MM.1S (cell line): ENCODE measurements at regions not wholly inside any gene's neighbourhood (a gene's known extent, or its start where the extent isn't known, plus 50 kb on each side); places are given as distances from the start of the nearest gene placed in this dataset.

Experiments
- DNase-seq: peaks from one replicate; pipeline ENCODE4 v3.0.0-alpha.2; 2015
- H2AFZ ChIP-seq: fragments of 300-600 bp; sonication (generic); 2 replicates; pipeline ENCODE4 v1.6.0; 2016; ENCODE audit warnings: antibody characterized with exemption, low read length
- H3F3A ChIP-seq: fragments of 300-600 bp; sonication (generic); 2 replicates; pipeline ENCODE4 v1.6.1; 2016; ENCODE audit warnings: mild to moderate bottlenecking, antibody characterized with exemption, low read length, moderate library complexity, mixed read lengths; ENCODE audit not compliant: insufficient read depth
- H3K27ac ChIP-seq: fragments of 300-600 bp; sonication (generic); 2 replicates; pipeline ENCODE4 v1.5.1; 2016; ENCODE audit warnings: mild to moderate bottlenecking, low read length
- H3K27me3 ChIP-seq: fragments of 300-600 bp; sonication (generic); replicated peaks from 2 replicates; pipeline ENCODE4 v1.6.0; 2016; ENCODE audit warnings: low read length; ENCODE audit not compliant: insufficient read depth
- H3K36me3 ChIP-seq: fragments of 300-600 bp; sonication (generic); replicated peaks from 2 replicates; pipeline ENCODE4 v1.6.1; 2016; ENCODE audit warnings: mild to moderate bottlenecking, low read length, mixed read lengths; ENCODE audit not compliant: insufficient read depth
- H3K4me1 ChIP-seq: fragments of 300-600 bp; sonication (generic); 2 replicates; pipeline ENCODE4 v1.6.1; 2016; ENCODE audit warnings: low read length, mixed read lengths
- H3K4me2 ChIP-seq: fragments of 300-600 bp; sonication (generic); 2 replicates; pipeline ENCODE4 v1.6.0; 2016; ENCODE audit warnings: low read depth, low read length
- H3K4me3 ChIP-seq: fragments of 300-600 bp; sonication (generic); 2 replicates; pipeline ENCODE4 v1.5.1; 2016; ENCODE audit warnings: low read length, mixed read lengths
- H3K79me2 ChIP-seq: fragments of 300-600 bp; sonication (generic); 2 replicates; pipeline ENCODE4 v1.6.1; 2016; ENCODE audit warnings: mixed run types, low read length, mixed read lengths
- H3K9ac ChIP-seq: fragments of 300-600 bp; sonication (generic); 2 replicates; pipeline ENCODE4 v1.6.1; 2016; ENCODE audit warnings: low read length, mixed read lengths
- H3K9me2 ChIP-seq: fragments of 300-600 bp; sonication (generic); replicated peaks from 2 replicates; pipeline ENCODE4 v1.6.1; 2016; ENCODE audit warnings: mild to moderate bottlenecking, low read length, mixed read lengths; ENCODE audit not compliant: insufficient read depth
- H3K9me3 ChIP-seq: fragments of 300-600 bp; sonication (generic); replicated peaks from 2 replicates; pipeline ENCODE4 v1.6.1; 2016; ENCODE audit warnings: mild to moderate bottlenecking, low read length, mixed read lengths; ENCODE audit not compliant: insufficient read depth
- H4K20me1 ChIP-seq: fragments of 300-600 bp; sonication (generic); 2 replicates; pipeline ENCODE4 v1.6.1; 2016; ENCODE audit warnings: mild to moderate bottlenecking, low read length, moderate library complexity, mixed read lengths; ENCODE audit not compliant: insufficient read depth
- EZH2 ChIP-seq: fragments of 300-600 bp; sonication (generic); optimal IDR thresholded peaks from 2 replicates; pipeline ENCODE3; 2017; ENCODE audit warnings: low read depth, mild to moderate bottlenecking, antibody characterized with exemption, low read length, mixed read lengths
- EZH2phosphoT487 ChIP-seq: fragments of 300-600 bp; sonication (generic); IDR thresholded peaks from 2 replicates; pipeline ENCODE4 v1.6.1; 2018; ENCODE audit warnings: antibody characterized with exemption, low read length
- TF ChIP-seq, protein P1 (sequence below): fragments of 300-600 bp; sonication (generic); IDR thresholded peaks from 2 replicates; pipeline ENCODE4 v1.5.1; 2016; ENCODE audit warnings: antibody characterized with exemption, low read length, mixed read lengths

DNA sequence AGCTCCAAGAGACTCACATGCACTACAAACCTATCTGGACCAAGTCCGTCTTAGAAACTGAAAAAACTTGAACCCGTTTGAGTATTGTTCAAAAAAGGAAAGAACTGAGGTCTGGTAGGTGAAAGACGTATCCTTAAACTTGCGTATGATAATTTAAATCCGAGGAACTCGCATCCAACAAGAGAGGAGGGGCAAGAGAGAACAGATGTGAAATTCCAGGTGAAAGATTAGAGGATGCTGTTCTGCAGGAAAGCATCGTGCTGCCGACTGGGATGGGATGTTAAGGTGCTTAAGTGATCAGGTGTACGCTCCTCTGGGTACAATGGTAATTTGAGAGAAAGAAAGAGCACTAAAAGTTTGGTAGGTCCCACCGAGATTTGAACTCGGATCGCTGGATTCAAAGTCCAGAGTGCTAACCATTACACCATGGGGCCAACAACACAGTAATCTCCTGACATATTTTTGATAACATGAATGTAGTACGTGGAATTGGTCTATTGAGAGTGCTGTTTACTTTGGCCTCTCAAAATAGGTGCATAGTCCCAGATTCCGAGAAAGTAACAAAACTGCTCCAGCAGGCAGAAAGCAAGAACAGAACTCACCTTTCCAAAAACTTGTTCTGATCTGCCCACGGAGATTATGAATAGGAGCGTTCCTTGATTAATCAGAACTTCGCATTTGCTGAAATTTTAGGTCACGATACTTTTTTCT is 53.5 kb upstream of the BTN3A2 start:
- TF ChIP-seq EZH2phosphoT487 = no peak
- TF ChIP-seq, protein P1, sequence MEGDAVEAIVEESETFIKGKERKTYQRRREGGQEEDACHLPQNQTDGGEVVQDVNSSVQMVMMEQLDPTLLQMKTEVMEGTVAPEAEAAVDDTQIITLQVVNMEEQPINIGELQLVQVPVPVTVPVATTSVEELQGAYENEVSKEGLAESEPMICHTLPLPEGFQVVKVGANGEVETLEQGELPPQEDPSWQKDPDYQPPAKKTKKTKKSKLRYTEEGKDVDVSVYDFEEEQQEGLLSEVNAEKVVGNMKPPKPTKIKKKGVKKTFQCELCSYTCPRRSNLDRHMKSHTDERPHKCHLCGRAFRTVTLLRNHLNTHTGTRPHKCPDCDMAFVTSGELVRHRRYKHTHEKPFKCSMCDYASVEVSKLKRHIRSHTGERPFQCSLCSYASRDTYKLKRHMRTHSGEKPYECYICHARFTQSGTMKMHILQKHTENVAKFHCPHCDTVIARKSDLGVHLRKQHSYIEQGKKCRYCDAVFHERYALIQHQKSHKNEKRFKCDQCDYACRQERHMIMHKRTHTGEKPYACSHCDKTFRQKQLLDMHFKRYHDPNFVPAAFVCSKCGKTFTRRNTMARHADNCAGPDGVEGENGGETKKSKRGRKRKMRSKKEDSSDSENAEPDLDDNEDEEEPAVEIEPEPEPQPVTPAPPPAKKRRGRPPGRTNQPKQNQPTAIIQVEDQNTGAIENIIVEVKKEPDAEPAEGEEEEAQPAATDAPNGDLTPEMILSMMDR = peak; percentile 29
- Histone ChIP-seq H3F3A (peaks cover 27% of the 10 kb centered on the region), H3K9ac (peak overlapping the region; percentile 68), H2AFZ (peak overlapping the region; percentile 81), H3K27me3 (no peaks in the 10 kb centered on the region), H3K9me2 (no peaks in the 10 kb centered on the region), H3K4me3 (peak overlapping the region; percentile 61), H4K20me1 (no peaks in the 10 kb centered on the region), H3K4me2 (peak overlapping the region; percentile 91), H3K4me1 (no peaks in the 10 kb centered on the region), H3K36me3 (no peaks in the 10 kb centered on the region), H3K9me3 (no peaks in the 10 kb centered on the region), H3K27ac (peak overlapping the region; percentile 75; the same call in 1 of the 2 replicates), H3K79me2 (no peaks in the 10 kb centered on the region)
- peak; percentile 64 for DNase-seq

DNA sequence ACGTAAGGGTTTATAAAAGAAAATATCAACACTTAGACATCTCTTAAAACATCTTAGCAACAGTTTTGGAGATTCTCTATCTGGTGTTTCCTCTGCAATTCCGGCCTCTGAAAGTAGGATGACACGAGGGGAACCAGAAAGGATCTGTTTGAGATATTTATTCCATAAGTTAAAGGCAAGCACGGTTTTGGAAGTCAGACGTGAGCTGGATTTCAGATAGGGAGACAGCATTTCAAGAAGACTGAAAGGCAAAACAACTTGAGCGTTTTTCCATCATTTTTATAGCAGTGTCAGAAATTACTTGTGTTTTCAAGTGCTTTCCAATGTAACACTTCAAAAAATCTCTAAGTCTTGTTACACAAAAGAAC is 52.9 kb upstream of the BTN3A2 start:
- H4K20me1 ChIP-seq = no peaks in the 10 kb centered on the region
- H3K9ac ChIP-seq = peak overlapping the region; percentile 68
- H3K27ac ChIP-seq = peak overlapping the region; percentile 75
- no peaks in the 10 kb centered on the region for H3K79me2 ChIP-seq
- TF ChIP-seq, protein P1 = no peak
- TF ChIP-seq EZH2 (no peak), EZH2phosphoT487 (no peak)
- H3K9me2 ChIP-seq = no peaks in the 10 kb centered on the region
- peaks cover 27% of the 10 kb centered on the region for H3F3A ChIP-seq
- H2AFZ ChIP-seq = peak overlapping the region; percentile 81
- H3K9me3 ChIP-seq = no peaks in the 10 kb centered on the region
- H3K36me3 ChIP-seq = no peaks in the 10 kb centered on the region
- no peaks in the 10 kb centered on the region for H3K27me3 ChIP-seq
- H3K4me1 ChIP-seq = no peaks in the 10 kb centered on the region
- DNase-seq = no peak
- peak overlapping the region; percentile 61 for H3K4me3 ChIP-seq
- H3K4me2 ChIP-seq = peak overlapping the region; percentile 91

DNA sequence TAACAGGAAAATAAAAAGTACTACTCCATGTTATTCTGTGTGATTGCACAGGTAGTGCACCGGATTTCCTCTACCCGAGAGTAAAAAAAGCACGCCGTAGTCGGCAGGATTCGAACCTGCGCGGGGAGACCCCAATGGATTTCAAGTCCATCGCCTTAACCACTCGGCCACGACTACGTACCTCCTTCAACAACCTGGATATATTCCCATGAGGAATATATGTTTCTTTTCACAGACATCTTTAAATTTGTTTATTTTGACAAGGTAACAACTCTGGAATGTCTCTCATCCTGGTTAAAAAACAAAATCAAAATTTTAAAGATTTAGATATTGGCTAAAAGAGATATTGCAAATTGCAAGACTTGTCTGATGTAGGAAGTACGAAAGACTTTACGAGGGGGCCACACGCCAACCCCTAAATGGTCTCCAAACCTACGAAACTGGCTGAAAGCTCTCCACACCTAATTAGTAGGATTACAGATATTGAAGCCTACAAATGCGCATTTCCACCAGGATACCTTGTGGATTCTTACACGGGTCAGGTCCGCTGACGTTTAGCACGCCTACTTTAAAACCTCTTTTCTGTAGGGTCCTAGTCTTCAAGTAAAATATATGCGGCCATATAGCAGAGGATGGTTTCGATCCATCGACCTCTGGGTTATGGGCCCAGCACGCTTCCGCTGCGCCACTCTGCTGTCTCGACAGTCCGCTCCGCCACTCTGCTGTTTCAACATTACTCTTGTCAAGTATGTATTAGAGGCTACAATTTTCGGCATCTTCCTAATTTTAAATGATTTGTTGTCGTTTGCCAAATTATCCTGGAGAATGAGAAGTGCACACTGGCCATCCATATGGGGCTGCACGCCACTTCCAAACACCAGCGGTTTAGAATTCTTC is 52.2 kb upstream of the BTN3A2 start:
- Histone ChIP-seq H3K9ac (peak overlapping the region; percentile 68), H3K36me3 (no peaks in the 10 kb centered on the region), H3K4me3 (peak overlapping the region; percentile 61), H3K4me1 (no peaks in the 10 kb centered on the region), H3F3A (peaks cover 27% of the 10 kb centered on the region), H3K27ac (peak overlapping the region; percentile 75), H3K9me3 (no peaks in the 10 kb centered on the region), H3K9me2 (no peaks in the 10 kb centered on the region), H2AFZ (peak overlapping the region; percentile 81), H4K20me1 (no peaks in the 10 kb centered on the region), H3K27me3 (no peaks in the 10 kb centered on the region), H3K4me2 (peak overlapping the region; percentile 91), H3K79me2 (no peaks in the 10 kb centered on the region)
- peak; percentile 79 for DNase-seq
- TF ChIP-seq EZH2 = no peak
- TF ChIP-seq EZH2phosphoT487 = no peak
- TF ChIP-seq, protein P1 = no peak
